MM.1S (cell line): ENCODE measurements at regions not wholly inside any gene's neighbourhood (a gene's known extent, or its start where the extent isn't known, plus 50 kb on each side); places are given as distances from the start of the nearest gene placed in this dataset.

Source experiments
- EZH2phosphoT487 ChIP-seq: fragments of 300-600 bp; sonication (generic); IDR thresholded peaks from 2 replicates; pipeline ENCODE4 v1.6.1; 2018; ENCODE audit warnings: antibody characterized with exemption, low read length
- TF ChIP-seq, protein P1 (sequence below): fragments of 300-600 bp; sonication (generic); IDR thresholded peaks from 2 replicates; pipeline ENCODE4 v1.5.1; 2016; ENCODE audit warnings: antibody characterized with exemption, low read length, mixed read lengths

DNA sequence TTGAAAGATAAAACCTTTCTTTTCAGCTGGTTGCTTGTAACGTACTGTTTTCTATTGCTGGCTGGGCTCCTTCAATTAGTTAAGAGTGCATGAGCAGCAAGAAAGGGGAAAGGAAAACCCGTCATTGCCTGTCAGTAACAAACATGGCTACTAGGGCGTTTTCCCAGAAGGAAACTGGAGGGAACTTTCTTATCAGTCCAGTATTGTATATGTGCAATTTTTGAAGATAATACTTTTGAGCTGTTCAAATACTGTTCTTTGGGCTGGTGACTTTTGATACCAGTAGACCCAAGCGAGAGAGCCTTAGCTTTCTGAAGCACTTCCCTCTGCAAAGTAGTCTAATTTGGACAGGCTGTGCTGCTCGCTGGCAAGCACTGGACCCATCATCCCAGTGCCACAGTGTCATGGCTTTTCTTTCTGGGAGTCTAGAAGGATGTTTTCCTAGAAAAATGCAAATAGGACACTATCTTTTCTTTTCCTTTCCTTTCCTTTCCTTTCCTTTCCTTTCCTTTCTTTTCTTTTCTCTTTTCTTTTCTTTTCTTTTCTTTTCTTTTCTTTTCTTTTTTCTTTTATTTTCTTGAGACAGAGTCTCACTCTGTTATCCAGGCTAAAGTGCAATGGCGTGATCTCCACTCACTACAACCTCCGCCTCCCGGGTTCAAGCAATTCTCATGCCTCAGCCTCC is 149.9 kb upstream of the SMIM23 start:
- TF ChIP-seq, protein P1, sequence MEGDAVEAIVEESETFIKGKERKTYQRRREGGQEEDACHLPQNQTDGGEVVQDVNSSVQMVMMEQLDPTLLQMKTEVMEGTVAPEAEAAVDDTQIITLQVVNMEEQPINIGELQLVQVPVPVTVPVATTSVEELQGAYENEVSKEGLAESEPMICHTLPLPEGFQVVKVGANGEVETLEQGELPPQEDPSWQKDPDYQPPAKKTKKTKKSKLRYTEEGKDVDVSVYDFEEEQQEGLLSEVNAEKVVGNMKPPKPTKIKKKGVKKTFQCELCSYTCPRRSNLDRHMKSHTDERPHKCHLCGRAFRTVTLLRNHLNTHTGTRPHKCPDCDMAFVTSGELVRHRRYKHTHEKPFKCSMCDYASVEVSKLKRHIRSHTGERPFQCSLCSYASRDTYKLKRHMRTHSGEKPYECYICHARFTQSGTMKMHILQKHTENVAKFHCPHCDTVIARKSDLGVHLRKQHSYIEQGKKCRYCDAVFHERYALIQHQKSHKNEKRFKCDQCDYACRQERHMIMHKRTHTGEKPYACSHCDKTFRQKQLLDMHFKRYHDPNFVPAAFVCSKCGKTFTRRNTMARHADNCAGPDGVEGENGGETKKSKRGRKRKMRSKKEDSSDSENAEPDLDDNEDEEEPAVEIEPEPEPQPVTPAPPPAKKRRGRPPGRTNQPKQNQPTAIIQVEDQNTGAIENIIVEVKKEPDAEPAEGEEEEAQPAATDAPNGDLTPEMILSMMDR: no peak
- TF ChIP-seq EZH2phosphoT487: no peak
